ENCODE measurements at regions not wholly inside any gene's neighbourhood (a gene's known extent, or its start where the extent isn't known, plus 50 kb on each side); places are given as distances from the start of the nearest gene placed in this dataset.

GRCh38 chr13:75920536-75920935, 284.4 kb downstream of the LMO7 start:
- TF ChIP-seq CTCF (IDR thresholded peaks at IDR 0.05) (no peak), POLR2A (IDR thresholded peaks at IDR 0.05) (no peak), POLR2AphosphoS5 (IDR thresholded peaks at IDR 0.05; ENCODE audit: insufficient read depth in 1 of 2, low read depth in 1 of 2) (no peak)
